Putamen (tissue), 1 donor: ENCODE measurements at regions not wholly inside any gene's neighbourhood (a gene's known extent, or its start where the extent isn't known, plus 50 kb on each side); places are given as distances from the start of the nearest gene placed in this dataset.
"Not testable (repeated sequence)": the region's sequence is repeated elsewhere in the genome, so short reads cannot be mapped to it uniquely, and the experiment has no call there.

Experiments
- DNase-seq: peaks from one replicate; pipeline ENCODE4 v3.0.0-alpha.2; 2016; ENCODE audit warnings: low spot score

GRCh38 chr10:90031776-90032175, 330.4 kb downstream of the KIF20B start:
- no peak for DNase-seq

- no peak for DNase-seq
Observed at GRCh38 chr10:90032519-90032918, 331.1 kb downstream of the KIF20B start.

- not testable (repeated sequence) for DNase-seq
Observed at GRCh38 chr10:90034862-90035261, 333.5 kb downstream of the KIF20B start.

- no peak for DNase-seq
Observed at GRCh38 chr10:90041585-90041984, 340.2 kb downstream of the KIF20B start.

GRCh38 chr10:90042075-90042474, 340.7 kb downstream of the KIF20B start:
- no peak for DNase-seq

GRCh38 chr10:90047243-90047729, 345.9 kb downstream of the KIF20B start:
- no peak for DNase-seq

- DNase-seq: no peak
Observed at GRCh38 chr10:90051053-90051452, 349.7 kb downstream of the KIF20B start.

- no peak for DNase-seq
Observed at GRCh38 chr10:90051474-90051873, 350.1 kb downstream of the KIF20B start.

GRCh38 chr10:90062786-90063185, 361.4 kb downstream of the KIF20B start:
- no peak for DNase-seq

- DNase-seq: no peak
Observed at GRCh38 chr10:90064295-90064694, 362.9 kb downstream of the KIF20B start.

GRCh38 chr10:90066435-90066834, 365.0 kb downstream of the KIF20B start:
- DNase-seq: no peak

GRCh38 chr10:90075995-90076394, 374.6 kb downstream of the KIF20B start:
- DNase-seq: no peak

GRCh38 chr10:90079819-90080218, 378.4 kb downstream of the KIF20B start:
- no peak for DNase-seq

- not testable (repeated sequence) for DNase-seq
Observed at GRCh38 chr10:90086606-90087190, 385.3 kb downstream of the KIF20B start.

GRCh38 chr10:90087197-90088023, 386.0 kb downstream of the KIF20B start:
- no peak for DNase-seq

GRCh38 chr10:90088024-90088317, 386.6 kb downstream of the KIF20B start:
- DNase-seq: no peak

GRCh38 chr10:90089719-90090118, 388.3 kb downstream of the KIF20B start:
- no peak for DNase-seq

- DNase-seq: no peak
Observed at GRCh38 chr10:90096196-90096595, 394.8 kb downstream of the KIF20B start.

GRCh38 chr10:90107581-90107980, 406.2 kb downstream of the KIF20B start:
- DNase-seq: not testable (repeated sequence)

GRCh38 chr10:90111671-90112070, 410.3 kb downstream of the KIF20B start:
- DNase-seq: no peak

- DNase-seq: no peak
Observed at GRCh38 chr10:90112681-90113080, 411.3 kb downstream of the KIF20B start.

GRCh38 chr10:90118567-90118966, 417.2 kb downstream of the KIF20B start:
- DNase-seq: not testable (repeated sequence)

- not testable (repeated sequence) for DNase-seq
Observed at GRCh38 chr10:90119631-90120280, 418.4 kb downstream of the KIF20B start.
